CD14-positive monocyte (primary cell): ENCODE measurements at regions not wholly inside any gene's neighbourhood (a gene's known extent, or its start where the extent isn't known, plus 50 kb on each side); places are given as distances from the start of the nearest gene placed in this dataset.

Experiments used
- DNase-seq, 3 donors: peaks; one replicate each; pipeline ENCODE4 v3.0.0-alpha.2; 2011 to 2022
- H2AFZ ChIP-seq: 2 replicates; pipeline ENCODE4 v1.6.0; 2012; ENCODE audit warnings: mild to moderate bottlenecking, low read depth, low read length, inconsistent platforms; ENCODE audit not compliant: insufficient read depth, poor library complexity, severe bottlenecking
- H3K27ac ChIP-seq, 2 donors: 1 replicate in 1 of 2; 2 replicates in 1 of 2; pipeline ENCODE4 v1.5.1; 2012 to 2013; ENCODE audit warnings: low read length in 2 of 2, control low read depth in 1 of 2, inconsistent platforms in 1 of 2, low read depth in 1 of 2, mild to moderate bottlenecking in 1 of 2
- H3K27me3 ChIP-seq, 2 donors: one replicate each; pipeline versions ENCODE4 v1.6.0 to v1.6.1; 2011 to 2013; ENCODE audit warnings: low read length in 2 of 2; ENCODE audit not compliant: control insufficient read depth in 2 of 2, insufficient read depth in 2 of 2
- H3K36me3 ChIP-seq, 2 donors: replicated peaks in 1 of 2; 1 replicate in 1 of 2; 2 replicates in 1 of 2; pipeline versions ENCODE4 v1.5.1 to v1.6.1; 2012 to 2013; ENCODE audit warnings: low read length in 2 of 2, control low read depth in 1 of 2, inconsistent platforms in 1 of 2, mild to moderate bottlenecking in 1 of 2; ENCODE audit not compliant: insufficient read depth in 2 of 2, control insufficient read depth in 1 of 2
- H3K4me1 ChIP-seq, 2 donors: 1 replicate in 1 of 2; 2 replicates in 1 of 2; pipeline versions ENCODE4 v1.5.1 to v1.6.1; 2012 to 2013; ENCODE audit warnings: low read length in 2 of 2, control low read depth in 1 of 2, inconsistent platforms in 1 of 2, mild to moderate bottlenecking in 1 of 2, moderate library complexity in 1 of 2; ENCODE audit not compliant: insufficient read depth in 2 of 2, control insufficient read depth in 1 of 2
- H3K4me2 ChIP-seq: replicated peaks from 2 replicates; pipeline ENCODE3; 2012; ENCODE audit warnings: low read length, moderate library complexity, mild to moderate bottlenecking; ENCODE audit not compliant: poor library complexity, severe bottlenecking; ENCODE audit errors: extremely low read depth
- H3K4me3 ChIP-seq, 3 experiments: fragments of 200-600 bp in 1 of 3; sonication (generic) in 1 of 3; replicated peaks in 1 of 3; 1 replicate in 2 of 3; 2 replicates in 1 of 3; pipeline ENCODE4 v1.5.1; 2011 to 2013; ENCODE audit warnings: low read length in 3 of 3, mild to moderate bottlenecking in 3 of 3, control low read depth in 2 of 3, low read depth in 2 of 3, inconsistent platforms in 1 of 3, moderate library complexity in 1 of 3
- H3K79me2 ChIP-seq: 2 replicates; pipeline ENCODE4 v1.6.0; 2012; ENCODE audit warnings: mild to moderate bottlenecking, control low read depth, inconsistent platforms, low read length, moderate library complexity; ENCODE audit not compliant: insufficient read depth
- H3K9ac ChIP-seq: 2 replicates; pipeline ENCODE4 v1.6.0; 2017; ENCODE audit warnings: low read length, mild to moderate bottlenecking; ENCODE audit not compliant: insufficient read depth, poor library complexity, severe bottlenecking
- H3K9me3 ChIP-seq, 2 donors: replicated peaks in 1 of 2; 1 replicate in 1 of 2; 2 replicates in 1 of 2; pipeline versions ENCODE4 v1.5.1 to v1.6.1; 2012 to 2013; ENCODE audit warnings: low read length in 2 of 2, control low read depth in 1 of 2; ENCODE audit not compliant: control insufficient read depth in 1 of 2, insufficient read depth in 1 of 2
- H4K20me1 ChIP-seq: 2 replicates; pipeline ENCODE4 v1.6.0; 2012; ENCODE audit warnings: mild to moderate bottlenecking, low read length, control low read depth, moderate library complexity; ENCODE audit not compliant: insufficient read depth
- H3K27ac Mint-ChIP-seq, 7 donors: one replicate each; pipeline ENCODE4 v1.8.0; 2020; ENCODE audit warnings: mild to moderate bottlenecking in 7 of 7, mixed read lengths in 7 of 7, moderate library complexity in 6 of 7, inconsistent platforms in 2 of 7
- H3K27me3 Mint-ChIP-seq, 3 donors: one replicate each; pipeline ENCODE4 v1.8.0; 2021 to 2022; ENCODE audit warnings: low read depth in 3 of 3, mild to moderate bottlenecking in 3 of 3, mixed read lengths in 3 of 3, moderate library complexity in 3 of 3, inconsistent platforms in 1 of 3
- H3K36me3 Mint-ChIP-seq, 2 donors: one replicate each; pipeline ENCODE4 v1.8.0; 2020; ENCODE audit warnings: mixed read lengths in 2 of 2, inconsistent platforms in 1 of 2, mild to moderate bottlenecking in 1 of 2
- H3K4me1 Mint-ChIP-seq: one replicate; pipeline ENCODE4 v1.8.0; 2020; ENCODE audit warnings: mild to moderate bottlenecking, mixed read lengths
- H3K4me3 Mint-ChIP-seq, 2 donors: one replicate each; pipeline ENCODE4 v1.8.0; 2020; ENCODE audit warnings: mild to moderate bottlenecking in 2 of 2, mixed read lengths in 2 of 2, moderate library complexity in 1 of 2
- H3K9me3 Mint-ChIP-seq, 7 donors: one replicate each; pipeline ENCODE4 v1.8.0; 2020 to 2022; ENCODE audit warnings: mixed read lengths in 7 of 7, mild to moderate bottlenecking in 6 of 7, moderate library complexity in 6 of 7, inconsistent platforms in 2 of 7
- WGBS: methylation state at CpG from one replicate; pipeline ENCODE4 v1.1.5; 2013; ENCODE audit warnings: missing lambda C conversion rate; ENCODE audit not compliant: insufficient coverage; 5-methylcytosine and 5-hydroxymethylcytosine counted together
- intact Hi-C, 2 donors: fragments of 100-400 bp; cut with micrococcal nuclease; formaldehyde crosslinking; loops; one replicate each; pipeline versions ENCODE4 v1.15.0 to v1.15.1; 2023
- TF ChIP-seq, protein P1 (sequence below): fragments of 200-600 bp; IDR thresholded peaks from one replicate; pipeline ENCODE4 v1.8.0; 2022; ENCODE audit warnings: antibody characterized with exemption, mild to moderate bottlenecking

DNA sequence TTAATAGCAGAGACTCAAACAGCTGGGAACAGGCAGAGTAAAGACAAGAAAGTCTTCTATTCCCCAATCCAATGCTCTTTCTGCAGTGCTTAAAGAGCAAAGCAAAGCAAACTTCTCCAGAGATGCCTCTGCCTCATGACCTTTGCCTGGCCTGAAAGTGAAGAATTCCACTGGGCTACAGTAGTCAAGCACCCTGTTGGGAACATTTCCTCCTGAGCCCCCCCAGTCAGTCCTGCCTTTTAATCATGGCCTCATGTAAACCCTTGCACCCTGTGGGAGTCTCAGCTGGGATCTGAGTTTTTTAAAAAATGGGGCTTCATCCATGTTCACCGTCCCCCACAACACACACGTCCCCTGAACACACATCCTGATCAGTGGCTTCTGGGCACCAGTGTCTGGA is 62.7 kb upstream of the TSPAN11 start:
- H3K4me2 ChIP-seq, result no peak overlapping the region
- DNase-seq, result no peak
- Mint-ChIP-seq H3K9me3 (peaks cover 8 to 19% (median 12%) of the 10 kb centered on the region in 7 donors), H3K4me1 (no peaks in the 10 kb centered on the region), H3K4me3 (no peak overlapping the region), H3K27ac (no peak overlapping the region), H3K36me3 (no peaks in the 10 kb centered on the region), H3K27me3 (peaks cover 2 to 5% (median 3%) of the 10 kb centered on the region in 3 donors)
- no peaks in the 10 kb centered on the region for H3K36me3 ChIP-seq
- H2AFZ ChIP-seq, result no peak overlapping the region
- no peak overlapping the region for H3K4me3 ChIP-seq
- no peak overlapping the region for H3K27ac ChIP-seq
- H3K79me2 ChIP-seq, result no peaks in the 10 kb centered on the region
- TF ChIP-seq, protein P1, sequence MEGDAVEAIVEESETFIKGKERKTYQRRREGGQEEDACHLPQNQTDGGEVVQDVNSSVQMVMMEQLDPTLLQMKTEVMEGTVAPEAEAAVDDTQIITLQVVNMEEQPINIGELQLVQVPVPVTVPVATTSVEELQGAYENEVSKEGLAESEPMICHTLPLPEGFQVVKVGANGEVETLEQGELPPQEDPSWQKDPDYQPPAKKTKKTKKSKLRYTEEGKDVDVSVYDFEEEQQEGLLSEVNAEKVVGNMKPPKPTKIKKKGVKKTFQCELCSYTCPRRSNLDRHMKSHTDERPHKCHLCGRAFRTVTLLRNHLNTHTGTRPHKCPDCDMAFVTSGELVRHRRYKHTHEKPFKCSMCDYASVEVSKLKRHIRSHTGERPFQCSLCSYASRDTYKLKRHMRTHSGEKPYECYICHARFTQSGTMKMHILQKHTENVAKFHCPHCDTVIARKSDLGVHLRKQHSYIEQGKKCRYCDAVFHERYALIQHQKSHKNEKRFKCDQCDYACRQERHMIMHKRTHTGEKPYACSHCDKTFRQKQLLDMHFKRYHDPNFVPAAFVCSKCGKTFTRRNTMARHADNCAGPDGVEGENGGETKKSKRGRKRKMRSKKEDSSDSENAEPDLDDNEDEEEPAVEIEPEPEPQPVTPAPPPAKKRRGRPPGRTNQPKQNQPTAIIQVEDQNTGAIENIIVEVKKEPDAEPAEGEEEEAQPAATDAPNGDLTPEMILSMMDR, result no peak
- peaks cover 0 to 3% of the 10 kb centered on the region in 2 donors for H3K9me3 ChIP-seq
- intact Hi-C loops, result no loop called here
- no peak overlapping the region for H3K9ac ChIP-seq
- no peaks in the 10 kb centered on the region for H3K4me1 ChIP-seq
- 100% methylated on average over 1 of the region's 2 CpGs for WGBS
- no peaks in the 10 kb centered on the region for H3K27me3 ChIP-seq
- H4K20me1 ChIP-seq, result no peaks in the 10 kb centered on the region

DNA sequence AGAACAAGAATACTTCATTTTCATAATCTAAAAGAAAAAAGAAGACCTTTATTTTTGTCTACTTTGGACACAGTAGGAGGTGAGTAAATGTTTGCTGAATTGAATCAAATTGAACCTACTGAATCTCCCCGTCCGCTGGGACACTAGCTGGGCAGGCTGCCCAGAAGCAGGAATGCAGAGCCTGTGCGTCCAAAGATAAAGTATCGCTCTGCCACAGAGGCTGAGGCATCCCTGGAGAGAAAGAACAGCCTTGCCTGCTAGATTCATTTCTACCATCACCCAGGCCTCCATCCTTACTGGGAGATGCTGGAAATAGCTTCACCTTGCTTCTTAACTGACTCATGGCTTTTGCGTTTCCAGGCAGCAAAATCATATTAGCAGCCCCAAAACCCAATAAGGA is 64.1 kb upstream of the TSPAN11 start:
- Histone ChIP-seq H3K9ac (no peak overlapping the region), H2AFZ (no peak overlapping the region), H3K4me1 (no peaks in the 10 kb centered on the region), H3K9me3 (peaks cover 0 to 2% of the 10 kb centered on the region in 2 donors), H3K4me3 (no peak overlapping the region), H3K79me2 (no peaks in the 10 kb centered on the region), H3K27ac (no peak overlapping the region), H3K36me3 (no peaks in the 10 kb centered on the region), H4K20me1 (no peaks in the 10 kb centered on the region), H3K4me2 (no peak overlapping the region), H3K27me3 (no peaks in the 10 kb centered on the region)
- intact Hi-C loops, result no loop called here
- H3K4me3 Mint-ChIP-seq, result no peak overlapping the region
- TF ChIP-seq, protein P1, result no peak
- WGBS, result 90% methylated on average over 5 of the region's 5 CpGs
- DNase-seq, result no peak
- no peaks in the 10 kb centered on the region for H3K4me1 Mint-ChIP-seq
- peaks cover 1 to 6% (median 3%) of the 10 kb centered on the region in 3 donors for H3K27me3 Mint-ChIP-seq
- no peak overlapping the region for H3K27ac Mint-ChIP-seq
- no peaks in the 10 kb centered on the region for H3K36me3 Mint-ChIP-seq
- peaks cover 5 to 15% (median 9%) of the 10 kb centered on the region in 7 donors for H3K9me3 Mint-ChIP-seq
